Astrocyte (in vitro differentiated cells and primary cell): ENCODE measurements at regions not wholly inside any gene's neighbourhood (a gene's known extent, or its start where the extent isn't known, plus 50 kb on each side); places are given as distances from the start of the nearest gene placed in this dataset.

Experiments used
- EZH2 ChIP-seq: IDR thresholded peaks from 2 replicates; pipeline ENCODE4 v1.6.1; 2012; ENCODE audit warnings: mild to moderate bottlenecking, low read length, inconsistent platforms; ENCODE audit not compliant: insufficient read depth
- TF ChIP-seq, protein P1 (sequence below): IDR thresholded peaks from 2 replicates; pipeline ENCODE4 v1.5.1; 2011; ENCODE audit warnings: low read depth, mild to moderate bottlenecking, inconsistent platforms, low read length, moderate library complexity; ENCODE audit not compliant: insufficient read depth

DNA sequence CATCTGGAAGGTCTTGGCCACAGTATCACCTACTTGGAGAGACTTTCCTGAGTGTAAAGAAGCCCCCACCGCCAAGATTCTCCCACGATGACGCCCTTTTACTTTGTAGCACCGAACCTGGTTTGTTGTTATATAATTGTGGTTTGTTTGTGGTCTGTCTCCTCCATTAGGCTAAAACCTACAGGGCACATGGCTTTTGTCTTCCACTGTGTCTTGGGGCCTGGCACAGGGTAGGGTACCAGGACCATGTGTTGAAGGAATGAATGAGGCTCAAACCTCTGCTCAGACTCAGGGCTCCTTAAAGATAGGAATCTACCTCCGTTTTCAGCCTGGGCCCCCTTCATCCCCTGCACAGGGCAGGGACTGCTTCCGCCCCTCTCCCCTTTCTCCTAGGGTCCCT lies 59.4 kb upstream of the CCDC167 start:
- TF ChIP-seq, protein P1, sequence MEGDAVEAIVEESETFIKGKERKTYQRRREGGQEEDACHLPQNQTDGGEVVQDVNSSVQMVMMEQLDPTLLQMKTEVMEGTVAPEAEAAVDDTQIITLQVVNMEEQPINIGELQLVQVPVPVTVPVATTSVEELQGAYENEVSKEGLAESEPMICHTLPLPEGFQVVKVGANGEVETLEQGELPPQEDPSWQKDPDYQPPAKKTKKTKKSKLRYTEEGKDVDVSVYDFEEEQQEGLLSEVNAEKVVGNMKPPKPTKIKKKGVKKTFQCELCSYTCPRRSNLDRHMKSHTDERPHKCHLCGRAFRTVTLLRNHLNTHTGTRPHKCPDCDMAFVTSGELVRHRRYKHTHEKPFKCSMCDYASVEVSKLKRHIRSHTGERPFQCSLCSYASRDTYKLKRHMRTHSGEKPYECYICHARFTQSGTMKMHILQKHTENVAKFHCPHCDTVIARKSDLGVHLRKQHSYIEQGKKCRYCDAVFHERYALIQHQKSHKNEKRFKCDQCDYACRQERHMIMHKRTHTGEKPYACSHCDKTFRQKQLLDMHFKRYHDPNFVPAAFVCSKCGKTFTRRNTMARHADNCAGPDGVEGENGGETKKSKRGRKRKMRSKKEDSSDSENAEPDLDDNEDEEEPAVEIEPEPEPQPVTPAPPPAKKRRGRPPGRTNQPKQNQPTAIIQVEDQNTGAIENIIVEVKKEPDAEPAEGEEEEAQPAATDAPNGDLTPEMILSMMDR, result no peak
- TF ChIP-seq EZH2, result no peak
